Astrocyte (in vitro differentiated cells and primary cell): ENCODE measurements at regions not wholly inside any gene's neighbourhood (a gene's known extent, or its start where the extent isn't known, plus 50 kb on each side); places are given as distances from the start of the nearest gene placed in this dataset.

Experiments used
- DNase-seq: peaks from one replicate; pipeline ENCODE4 v3.0.0-alpha.2; 2010; ENCODE audit warnings: low read depth
- FAIRE-seq: peaks from 2 replicates; lab custom pipeline; 2011; peaks lifted over from hg19 to GRCh38; lab: Jason Lieb, UNC
- H2AFZ ChIP-seq: 2 replicates; pipeline ENCODE4 v1.6.0; 2012; ENCODE audit warnings: low read depth, low read length, inconsistent platforms
- H3K27ac ChIP-seq: 2 replicates; pipeline ENCODE4 v1.5.1; 2011; ENCODE audit warnings: low read depth, low read length, inconsistent platforms
- H3K27me3 ChIP-seq: 2 replicates; pipeline ENCODE4 v1.6.0; 2011; ENCODE audit warnings: low read length, inconsistent platforms; ENCODE audit not compliant: insufficient read depth
- H3K36me3 ChIP-seq: 2 replicates; pipeline ENCODE4 v1.5.1; 2011; ENCODE audit warnings: low read length, inconsistent platforms; ENCODE audit not compliant: insufficient read depth
- H3K4me1 ChIP-seq: 2 replicates; pipeline ENCODE4 v1.5.1; 2011; ENCODE audit warnings: low read length, inconsistent platforms; ENCODE audit not compliant: insufficient read depth
- H3K4me2 ChIP-seq: 2 replicates; pipeline ENCODE4 v1.6.0; 2012; ENCODE audit warnings: low read length, inconsistent platforms
- H3K4me3 ChIP-seq: 2 replicates; pipeline ENCODE4 v1.5.1; 2011; ENCODE audit warnings: low read depth, mild to moderate bottlenecking, low read length, inconsistent platforms; ENCODE audit not compliant: insufficient read depth
- H3K79me2 ChIP-seq: 2 replicates; pipeline ENCODE4 v1.6.0; 2012; ENCODE audit warnings: mild to moderate bottlenecking, low read length, inconsistent platforms; ENCODE audit not compliant: insufficient read depth
- H3K9ac ChIP-seq: 2 replicates; pipeline ENCODE4 v1.6.0; 2012; ENCODE audit warnings: mild to moderate bottlenecking, low read length, inconsistent platforms
- H3K9me3 ChIP-seq: 2 replicates; pipeline ENCODE4 v1.5.1; 2012; ENCODE audit warnings: low read depth, mild to moderate bottlenecking, low read length, inconsistent platforms; ENCODE audit not compliant: insufficient read depth
- H4K20me1 ChIP-seq: 2 replicates; pipeline ENCODE4 v1.6.0; 2012; ENCODE audit warnings: low read length, inconsistent platforms; ENCODE audit not compliant: insufficient read depth
- H3K27ac Mint-ChIP-seq: one replicate; pipeline ENCODE4 v1.8.0; 2021; ENCODE audit warnings: mild to moderate bottlenecking, mixed read lengths; ENCODE audit not compliant: unreplicated experiment
- H3K27me3 Mint-ChIP-seq: one replicate; pipeline ENCODE4 v1.8.0; 2021; ENCODE audit warnings: low read depth, mixed read lengths; ENCODE audit not compliant: unreplicated experiment
- H3K36me3 Mint-ChIP-seq: one replicate; pipeline ENCODE4 v1.8.0; 2021; ENCODE audit warnings: low read depth, mixed read lengths; ENCODE audit not compliant: unreplicated experiment
- H3K4me1 Mint-ChIP-seq: one replicate; pipeline ENCODE4 v1.8.0; 2021; ENCODE audit warnings: low read depth, mixed read lengths; ENCODE audit not compliant: unreplicated experiment
- H3K4me3 Mint-ChIP-seq: one replicate; pipeline ENCODE4 v1.8.0; 2021; ENCODE audit warnings: mild to moderate bottlenecking, moderate library complexity, mixed read lengths; ENCODE audit not compliant: unreplicated experiment
- H3K9me3 Mint-ChIP-seq: one replicate; pipeline ENCODE4 v1.8.0; 2021; ENCODE audit warnings: mild to moderate bottlenecking, mixed read lengths; ENCODE audit not compliant: unreplicated experiment
- CTCF ChIP-seq: IDR thresholded peaks from 2 replicates; pipeline ENCODE4 v1.5.1; 2011; ENCODE audit warnings: low read depth, mild to moderate bottlenecking, inconsistent platforms, low read length, moderate library complexity; ENCODE audit not compliant: insufficient read depth
- EZH2 ChIP-seq: IDR thresholded peaks from 2 replicates; pipeline ENCODE4 v1.6.1; 2012; ENCODE audit warnings: mild to moderate bottlenecking, low read length, inconsistent platforms; ENCODE audit not compliant: insufficient read depth

DNA sequence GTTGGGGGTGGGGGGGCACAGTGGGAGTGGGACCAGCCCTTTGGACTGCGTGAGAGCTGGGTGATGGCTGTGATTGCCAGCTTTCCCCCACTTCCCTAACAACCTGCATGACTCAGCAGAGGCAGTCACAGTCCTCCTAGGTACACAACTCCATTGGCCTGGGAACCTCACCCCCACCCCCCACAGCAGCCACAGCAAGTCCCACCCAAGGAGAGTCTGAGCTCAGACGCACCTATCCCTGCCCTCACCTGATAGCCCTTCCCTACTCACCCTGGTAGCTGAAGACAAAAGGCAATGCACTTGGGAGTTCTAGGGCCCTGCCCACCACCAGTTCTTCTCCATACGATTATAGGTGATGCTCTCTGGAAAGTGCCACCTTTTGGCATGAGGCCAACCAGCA lies 188.9 kb downstream of the ZNF648 start:
- no peaks in the 10 kb centered on the region for H3K79me2 ChIP-seq
- H3K4me3 Mint-ChIP-seq = no peak overlapping the region
- no peaks in the 10 kb centered on the region for H3K27me3 ChIP-seq
- H3K9ac ChIP-seq = no peak overlapping the region
- DNase-seq (no peak), FAIRE-seq (no peak)
- H3K36me3 Mint-ChIP-seq = no peaks in the 10 kb centered on the region
- no peaks in the 10 kb centered on the region for H4K20me1 ChIP-seq
- H3K9me3 Mint-ChIP-seq = peaks cover 11% of the 10 kb centered on the region
- H3K4me3 ChIP-seq = no peak overlapping the region
- H3K4me1 Mint-ChIP-seq = no peaks in the 10 kb centered on the region
- no peak overlapping the region for H3K4me2 ChIP-seq
- H3K27ac ChIP-seq = no peak overlapping the region
- no peaks in the 10 kb centered on the region for H3K9me3 ChIP-seq
- H3K36me3 ChIP-seq = no peaks in the 10 kb centered on the region
- no peak overlapping the region for H2AFZ ChIP-seq
- peaks cover 4% of the 10 kb centered on the region for H3K27me3 Mint-ChIP-seq
- H3K27ac Mint-ChIP-seq = no peak overlapping the region
- TF ChIP-seq EZH2 (no peak), CTCF (no peak)
- no peaks in the 10 kb centered on the region for H3K4me1 ChIP-seq

DNA sequence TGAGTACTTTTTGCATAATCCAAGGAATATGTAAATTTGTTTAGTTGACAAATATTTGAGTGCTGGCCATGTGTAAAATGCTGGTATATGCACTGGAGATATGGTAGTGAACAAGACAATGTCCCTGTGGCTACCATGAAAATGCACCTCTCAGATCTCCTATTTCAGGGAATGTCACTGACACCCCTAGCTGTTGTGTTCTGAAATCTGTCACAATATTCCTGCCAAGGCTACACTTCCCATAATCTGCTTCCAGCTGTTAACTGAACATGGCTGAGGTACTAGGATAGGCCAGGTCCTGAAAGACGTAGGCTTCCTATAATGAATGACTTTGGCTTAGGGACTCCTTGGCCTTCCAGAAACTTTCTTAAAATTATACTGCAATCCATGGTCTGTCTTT lies 197.8 kb downstream of the ZNF648 start:
- H2AFZ ChIP-seq = no peak overlapping the region

More for the DNA sequence above, 197.8 kb downstream of the ZNF648 start:
- DNase-seq = no peak
- no peak for FAIRE-seq
- TF ChIP-seq CTCF (no peak), EZH2 (no peak)
- no peak overlapping the region for H3K4me3 ChIP-seq
- H3K4me2 ChIP-seq = no peak overlapping the region
- Mint-ChIP-seq H3K9me3 (peaks cover 2% of the 10 kb centered on the region), H3K27ac (no peak overlapping the region), H3K27me3 (peaks cover 2% of the 10 kb centered on the region), H3K4me3 (no peak overlapping the region), H3K4me1 (no peaks in the 10 kb centered on the region), H3K36me3 (no peaks in the 10 kb centered on the region)
- H3K4me1 ChIP-seq = no peaks in the 10 kb centered on the region
- no peak overlapping the region for H3K9ac ChIP-seq
- no peaks in the 10 kb centered on the region for H3K9me3 ChIP-seq
- no peaks in the 10 kb centered on the region for H3K79me2 ChIP-seq
- no peaks in the 10 kb centered on the region for H3K27me3 ChIP-seq
- H4K20me1 ChIP-seq = no peaks in the 10 kb centered on the region
- no peak overlapping the region for H3K27ac ChIP-seq
- H3K36me3 ChIP-seq = no peaks in the 10 kb centered on the region
